Testis (tissue), 2 donors: ENCODE measurements at regions not wholly inside any gene's neighbourhood (a gene's known extent, or its start where the extent isn't known, plus 50 kb on each side); places are given as distances from the start of the nearest gene placed in this dataset.

Experiments
- CTCF ChIP-seq, 3 experiments: fragments of 450-650 bp in 2 of 3; fragments of 200-600 bp in 1 of 3; sonication (generic) in 1 of 3; IDR thresholded peaks; one replicate each; pipeline ENCODE4 v1.5.1; 2016 to 2019; ENCODE audit warnings: antibody characterized with exemption in 3 of 3, mild to moderate bottlenecking in 2 of 3, moderate library complexity in 1 of 3
- POLR2A ChIP-seq: fragments of 450-650 bp; IDR thresholded peaks from one replicate; pipeline ENCODE4 v1.6.1; 2017; ENCODE audit warnings: antibody characterized with exemption, mild to moderate bottlenecking, moderate library complexity

- TF ChIP-seq CTCF (IDR thresholded peaks at IDR 0.05), result no peak
- TF ChIP-seq POLR2A, result no peak
Measured at GRCh38 chr18:7367336-7367735, 136.4 kb downstream of the LRRC30 start.
